Neuronal stem cell (in vitro differentiated cells): ENCODE measurements at regions not wholly inside any gene's neighbourhood (a gene's known extent, or its start where the extent isn't known, plus 50 kb on each side); places are given as distances from the start of the nearest gene placed in this dataset.

ENCODE experiments used
- DNase-seq: peaks from one replicate; pipeline ENCODE4 v3.0.0-alpha.2; 2013; ENCODE audit warnings: low spot score
- H2AFZ ChIP-seq: one replicate; pipeline ENCODE4 v1.6.1; 2013; ENCODE audit warnings: mild to moderate bottlenecking, low read length, inconsistent platforms
- H2AK5ac ChIP-seq: 2 replicates; pipeline ENCODE4 v1.6.1; 2013; ENCODE audit warnings: low read depth, mild to moderate bottlenecking, inconsistent platforms, low read length, moderate library complexity, mixed read lengths
- H2BK120ac ChIP-seq: 2 replicates; pipeline ENCODE4 v1.6.1; 2013; ENCODE audit warnings: low read depth, mild to moderate bottlenecking, inconsistent platforms, low read length, moderate library complexity, mixed read lengths
- H2BK12ac ChIP-seq: one replicate; pipeline ENCODE4 v1.6.1; 2013; ENCODE audit warnings: low read length, inconsistent platforms
- H2BK15ac ChIP-seq: 2 replicates; pipeline ENCODE4 v1.6.1; 2013; ENCODE audit warnings: mild to moderate bottlenecking, low read length, inconsistent platforms, mixed read lengths
- H2BK5ac ChIP-seq: one replicate; pipeline ENCODE4 v1.6.1; 2013; ENCODE audit warnings: inconsistent platforms, mild to moderate bottlenecking, low read length, moderate library complexity
- H3K14ac ChIP-seq: one replicate; pipeline ENCODE4 v1.6.1; 2013; ENCODE audit warnings: low read length, inconsistent platforms
- H3K18ac ChIP-seq: 2 replicates; pipeline ENCODE4 v1.6.1; 2013; ENCODE audit warnings: low read length, inconsistent platforms
- H3K23ac ChIP-seq: 2 replicates; pipeline ENCODE4 v1.6.1; 2013; ENCODE audit warnings: low read depth, mild to moderate bottlenecking, mixed read lengths, low read length, inconsistent platforms; ENCODE audit not compliant: poor library complexity
- H3K27ac ChIP-seq: replicated peaks from 3 replicates; pipeline ENCODE4 v1.5.1; 2013; ENCODE audit warnings: low read length, inconsistent platforms
- H3K27me3 ChIP-seq, 3 experiments: 2 replicates each; pipeline ENCODE4 v1.6.1; 2013; ENCODE audit warnings: low read length in 3 of 3, mild to moderate bottlenecking in 2 of 3, inconsistent platforms in 1 of 3, low read depth in 1 of 3, mixed read lengths in 1 of 3, moderate library complexity in 1 of 3; ENCODE audit not compliant: control insufficient read depth in 3 of 3, insufficient read depth in 3 of 3
- H3K36me3 ChIP-seq, 2 donors: replicated peaks in 1 of 2; 2 replicates each; pipeline ENCODE4 v1.6.1; 2013; ENCODE audit warnings: low read length in 2 of 2; ENCODE audit not compliant: control insufficient read depth in 2 of 2, insufficient read depth in 2 of 2
- H3K4ac ChIP-seq: 2 replicates; pipeline ENCODE4 v1.6.1; 2013; ENCODE audit warnings: inconsistent platforms, mild to moderate bottlenecking, low read length, moderate library complexity
- H3K4me1 ChIP-seq, 2 donors: 1 replicate in 1 of 2; 2 replicates in 1 of 2; pipeline ENCODE4 v1.6.1; 2013; ENCODE audit warnings: low read length in 2 of 2, low read depth in 1 of 2; ENCODE audit not compliant: control insufficient read depth in 2 of 2, insufficient read depth in 1 of 2
- H3K4me2 ChIP-seq: one replicate; pipeline ENCODE4 v1.6.1; 2013; ENCODE audit warnings: mild to moderate bottlenecking, low read length, inconsistent platforms; ENCODE audit not compliant: insufficient read depth, poor library complexity, severe bottlenecking
- H3K4me3 ChIP-seq, 2 donors: 2 replicates each; pipeline ENCODE4 v1.5.1; 2013; ENCODE audit warnings: low read length in 2 of 2, mild to moderate bottlenecking in 2 of 2, inconsistent platforms in 1 of 2, moderate library complexity in 1 of 2
- H3K79me1 ChIP-seq: one replicate; pipeline ENCODE4 v1.6.1; 2013; ENCODE audit warnings: low read depth, mild to moderate bottlenecking, inconsistent platforms, low read length, moderate library complexity
- H3K9ac ChIP-seq: one replicate; pipeline ENCODE4 v1.6.1; 2013; ENCODE audit warnings: mild to moderate bottlenecking, low read depth, low read length, inconsistent platforms; ENCODE audit not compliant: poor library complexity
- H3K9me3 ChIP-seq, 2 donors: replicated peaks in 1 of 2; 2 replicates each; pipeline versions ENCODE3 to v1.6.1; 2013; ENCODE audit warnings: low read length in 2 of 2, mild to moderate bottlenecking in 2 of 2, inconsistent platforms in 1 of 2, low read depth in 1 of 2, mixed read lengths in 1 of 2, moderate library complexity in 1 of 2; ENCODE audit not compliant: control insufficient read depth in 2 of 2, insufficient read depth in 1 of 2
- H4K8ac ChIP-seq: one replicate; pipeline ENCODE4 v1.6.1; 2013; ENCODE audit warnings: low read depth, mild to moderate bottlenecking, inconsistent platforms, low read length, moderate library complexity
- H4K91ac ChIP-seq: one replicate; pipeline ENCODE4 v1.6.1; 2013; ENCODE audit warnings: low read length, low read depth, mild to moderate bottlenecking, inconsistent platforms; ENCODE audit not compliant: poor library complexity
- WGBS, 2 donors: extraction: QIAGEN DNeasy Blood & Tissue Kit; methylation state at CpG; one replicate each; pipeline ENCODE4 v1.1.7; 2013; ENCODE audit warnings: missing lambda C conversion rate in 2 of 2, mixed read lengths in 1 of 2; ENCODE audit not compliant: insufficient read length in 2 of 2, insufficient replicate concordance in 1 of 2; ENCODE audit errors: extremely low coverage in 2 of 2; 5-methylcytosine and 5-hydroxymethylcytosine counted together

- Histone ChIP-seq H3K9me3 (no peaks in the 10 kb centered on the region), H3K23ac (no peak overlapping the region), H3K36me3 (no peaks in the 10 kb centered on the region), H3K27ac (no peak overlapping the region), H3K9ac (no peak overlapping the region), H3K27me3 (peaks cover 0 to 4% (median 0%) of the 10 kb centered on the region in 3 experiments), H3K4me1 (peaks cover 0 to 2% of the 10 kb centered on the region in 2 donors), H3K4me2 (no peak overlapping the region), H3K79me1 (no peaks in the 10 kb centered on the region), H2BK5ac (no peak overlapping the region), H2AFZ (no peak overlapping the region), H2AK5ac (no peak overlapping the region), H4K91ac (no peak overlapping the region), H3K18ac (no peak overlapping the region), H4K8ac (no peak overlapping the region), H3K14ac (no peak overlapping the region), H2BK15ac (no peak overlapping the region), H2BK120ac (no peak overlapping the region), H3K4ac (no peak overlapping the region), H2BK12ac (no peak overlapping the region), H3K4me3 (no peak overlapping the region)
- WGBS, 2 donors, result no CpG with 5 or more reads among the region's 2 CpGs
- no peak for DNase-seq
These were observed 180.9 kb upstream of the VASH1 start for GRCh38 chr14:76580399-76580798.

- H3K4me3 ChIP-seq, result no peak overlapping the region
- H3K27ac ChIP-seq, result no peak overlapping the region
- no peak overlapping the region for H3K23ac ChIP-seq
- no peak overlapping the region for H3K9ac ChIP-seq
- no peaks in the 10 kb centered on the region for H3K36me3 ChIP-seq
- no peak overlapping the region for H2BK5ac ChIP-seq
- H3K27me3 ChIP-seq, result peaks cover 0 to 4% (median 0%) of the 10 kb centered on the region in 3 experiments
- H3K18ac ChIP-seq, result no peak overlapping the region
- no peak overlapping the region for H4K8ac ChIP-seq
- H3K4me2 ChIP-seq, result no peak overlapping the region
- H3K4me1 ChIP-seq, result peaks cover 0 to 2% of the 10 kb centered on the region in 2 donors
- no peaks in the 10 kb centered on the region for H3K9me3 ChIP-seq
- H2BK12ac ChIP-seq, result no peak overlapping the region
- H2AFZ ChIP-seq, result no peak overlapping the region
- H2AK5ac ChIP-seq, result no peak overlapping the region
- H3K4ac ChIP-seq, result no peak overlapping the region
- H2BK120ac ChIP-seq, result no peak overlapping the region
- no peak for DNase-seq
- no CpG with 5 or more reads among the region's 1 CpG for WGBS, 2 donors
- no peak overlapping the region for H2BK15ac ChIP-seq
- H4K91ac ChIP-seq, result no peak overlapping the region
- no peaks in the 10 kb centered on the region for H3K79me1 ChIP-seq
- H3K14ac ChIP-seq, result no peak overlapping the region
These were observed 180.3 kb upstream of the VASH1 start for GRCh38 chr14:76580967-76581366.

DNA sequence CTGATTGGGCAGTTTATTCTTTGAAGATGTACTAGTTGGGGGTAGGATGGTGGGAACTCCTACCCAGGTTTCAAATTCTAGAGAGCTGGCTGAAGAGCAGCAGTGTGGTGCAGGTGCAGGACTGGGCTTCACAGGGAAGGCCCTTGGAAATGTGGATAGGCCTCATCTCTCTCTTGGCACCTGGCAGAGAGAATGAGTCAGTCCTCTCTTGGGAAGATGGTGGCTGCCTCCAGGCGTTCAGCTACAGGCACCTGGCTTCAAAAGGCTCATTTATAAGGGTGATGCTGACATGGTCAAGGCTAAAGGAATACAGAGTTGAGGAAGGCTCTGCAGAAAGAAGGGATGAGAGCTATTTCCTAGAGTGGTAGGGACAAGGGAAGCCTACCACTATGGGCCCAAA lies 179.7 kb upstream of the VASH1 start:
- no peaks in the 10 kb centered on the region for H3K36me3 ChIP-seq

DNA sequence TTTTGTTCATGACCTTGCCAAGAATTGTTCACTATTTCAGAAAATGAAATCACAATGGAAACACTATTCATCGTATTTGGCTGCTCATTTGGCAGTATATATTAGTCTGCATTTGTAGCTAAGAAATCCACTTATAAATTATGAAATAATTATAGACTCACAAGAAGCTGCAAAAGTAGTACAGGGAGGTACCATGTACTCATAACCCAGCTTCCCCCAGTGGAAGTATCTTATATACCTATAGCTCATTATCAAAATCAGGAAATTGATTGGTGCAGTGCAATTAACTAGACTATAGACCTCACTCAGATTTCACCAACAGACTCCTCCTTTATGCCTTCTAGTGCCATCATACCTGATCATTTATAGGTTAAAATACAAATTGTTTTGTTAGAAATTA lies 178.8 kb upstream of the VASH1 start:
- no peaks in the 10 kb centered on the region for H3K79me1 ChIP-seq
- WGBS, 2 donors, result no CpG with 5 or more reads among the region's 1 CpG
- H2AFZ ChIP-seq, result no peak overlapping the region
- no peak overlapping the region for H4K91ac ChIP-seq
- no peak overlapping the region for H2BK15ac ChIP-seq
- no peak overlapping the region for H3K4me2 ChIP-seq
- no peak overlapping the region for H3K18ac ChIP-seq
- no peak overlapping the region for H3K14ac ChIP-seq
- no peak overlapping the region for H2BK120ac ChIP-seq
- no peaks in the 10 kb centered on the region for H3K9me3 ChIP-seq
- no peak overlapping the region for H3K4ac ChIP-seq
- H3K36me3 ChIP-seq, result no peaks in the 10 kb centered on the region
- H2BK12ac ChIP-seq, result no peak overlapping the region
- H3K27ac ChIP-seq, result no peak overlapping the region
- DNase-seq, result no peak
- H3K27me3 ChIP-seq, result peaks cover 0 to 4% (median 0%) of the 10 kb centered on the region in 3 experiments
- H3K4me3 ChIP-seq, result no peak overlapping the region
- H3K4me1 ChIP-seq, result peaks cover 0 to 2% of the 10 kb centered on the region in 2 donors
- no peak overlapping the region for H2BK5ac ChIP-seq
- no peak overlapping the region for H2AK5ac ChIP-seq
- H4K8ac ChIP-seq, result no peak overlapping the region
- H3K23ac ChIP-seq, result no peak overlapping the region
- no peak overlapping the region for H3K9ac ChIP-seq

More for the DNA sequence above, 179.7 kb upstream of the VASH1 start:
- H2AK5ac ChIP-seq, result no peak overlapping the region
- H3K27ac ChIP-seq, result no peak overlapping the region
- H3K4me1 ChIP-seq, result peaks cover 0 to 2% of the 10 kb centered on the region in 2 donors
- no peak overlapping the region for H3K23ac ChIP-seq
- no peak overlapping the region for H4K91ac ChIP-seq
- no peak overlapping the region for H3K4me3 ChIP-seq
- no peak for DNase-seq
- H3K79me1 ChIP-seq, result no peaks in the 10 kb centered on the region
- peaks cover 0 to 4% (median 0%) of the 10 kb centered on the region in 3 experiments for H3K27me3 ChIP-seq
- H3K14ac ChIP-seq, result no peak overlapping the region
- H2BK15ac ChIP-seq, result no peak overlapping the region
- H3K18ac ChIP-seq, result no peak overlapping the region
- H2BK12ac ChIP-seq, result no peak overlapping the region
- no peak overlapping the region for H3K4me2 ChIP-seq
- no peak overlapping the region for H3K9ac ChIP-seq
- no peaks in the 10 kb centered on the region for H3K9me3 ChIP-seq
- no peak overlapping the region for H2BK120ac ChIP-seq
- WGBS, 2 donors, result no CpG with 5 or more reads among the region's 1 CpG
- no peak overlapping the region for H2BK5ac ChIP-seq
- H2AFZ ChIP-seq, result no peak overlapping the region
- no peak overlapping the region for H4K8ac ChIP-seq
- H3K4ac ChIP-seq, result no peak overlapping the region
